ENCODE measurements at regions not wholly inside any gene's neighbourhood (a gene's known extent, or its start where the extent isn't known, plus 50 kb on each side); places are given as distances from the start of the nearest gene placed in this dataset.
A peak's percentile ranks its signal among the peaks of the same experiment; 100 is the strongest.

DNA sequence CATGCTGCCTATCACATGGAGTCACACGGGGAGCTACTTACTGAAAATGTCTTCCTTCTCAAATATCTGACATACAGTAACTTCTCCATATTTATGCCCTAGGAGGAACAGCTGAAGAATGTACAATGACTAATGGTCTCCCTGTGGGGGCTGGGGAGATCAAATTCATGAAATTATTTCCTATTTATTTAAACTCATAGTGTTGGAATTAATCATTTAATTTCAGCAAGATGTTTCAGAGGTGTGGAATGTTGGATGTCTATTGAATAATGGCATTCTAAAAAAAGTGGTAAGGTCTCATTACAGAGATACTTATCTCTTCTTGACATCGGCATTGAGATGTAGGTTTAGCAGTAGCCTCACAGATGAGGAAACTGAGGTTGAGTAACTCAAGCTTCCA is 214.3 kb upstream of the CDH11 start:
- DNase-seq (ENCODE audit: low read depth, low spot score), result peak; percentile 62
- in situ Hi-C loops (cut with HindIII; ENCODE audit: low sequenced_read_pairs), result no loop called here
- H3K4me3 ChIP-seq (ENCODE audit: low read depth, low read length), result no peak overlapping the region
- TF ChIP-seq, protein P1, sequence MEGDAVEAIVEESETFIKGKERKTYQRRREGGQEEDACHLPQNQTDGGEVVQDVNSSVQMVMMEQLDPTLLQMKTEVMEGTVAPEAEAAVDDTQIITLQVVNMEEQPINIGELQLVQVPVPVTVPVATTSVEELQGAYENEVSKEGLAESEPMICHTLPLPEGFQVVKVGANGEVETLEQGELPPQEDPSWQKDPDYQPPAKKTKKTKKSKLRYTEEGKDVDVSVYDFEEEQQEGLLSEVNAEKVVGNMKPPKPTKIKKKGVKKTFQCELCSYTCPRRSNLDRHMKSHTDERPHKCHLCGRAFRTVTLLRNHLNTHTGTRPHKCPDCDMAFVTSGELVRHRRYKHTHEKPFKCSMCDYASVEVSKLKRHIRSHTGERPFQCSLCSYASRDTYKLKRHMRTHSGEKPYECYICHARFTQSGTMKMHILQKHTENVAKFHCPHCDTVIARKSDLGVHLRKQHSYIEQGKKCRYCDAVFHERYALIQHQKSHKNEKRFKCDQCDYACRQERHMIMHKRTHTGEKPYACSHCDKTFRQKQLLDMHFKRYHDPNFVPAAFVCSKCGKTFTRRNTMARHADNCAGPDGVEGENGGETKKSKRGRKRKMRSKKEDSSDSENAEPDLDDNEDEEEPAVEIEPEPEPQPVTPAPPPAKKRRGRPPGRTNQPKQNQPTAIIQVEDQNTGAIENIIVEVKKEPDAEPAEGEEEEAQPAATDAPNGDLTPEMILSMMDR (IDR thresholded peaks at IDR 0.05; ENCODE audit: low read depth, low read length), result no peak

GRCh38 chr16:65334081-65334480 is 212.2 kb upstream of the CDH11 start:
- no peak for DNase-seq (ENCODE audit: low read depth, low spot score)
- in situ Hi-C loops (cut with HindIII; ENCODE audit: low sequenced_read_pairs), result no loop called here
- TF ChIP-seq, protein P1 (IDR thresholded peaks at IDR 0.05; ENCODE audit: low read depth, low read length), result no peak
- H3K4me3 ChIP-seq (ENCODE audit: low read depth, low read length), result no peak overlapping the region

GRCh38 chr16:65333283-65333682 is 211.4 kb upstream of the CDH11 start:
- no peak overlapping the region for H3K4me3 ChIP-seq (ENCODE audit: low read depth, low read length)
- in situ Hi-C loops (cut with HindIII; ENCODE audit: low sequenced_read_pairs), result no loop called here
- DNase-seq (ENCODE audit: low read depth, low spot score), result no peak
- TF ChIP-seq, protein P1 (IDR thresholded peaks at IDR 0.05; ENCODE audit: low read depth, low read length), result no peak

GRCh38 chr16:65327346-65327745 is 205.5 kb upstream of the CDH11 start:
- no peak overlapping the region for H3K4me3 ChIP-seq (ENCODE audit: low read depth, low read length)
- TF ChIP-seq, protein P1 (IDR thresholded peaks at IDR 0.05; ENCODE audit: low read depth, low read length), result no peak
- in situ Hi-C loops (cut with HindIII; ENCODE audit: low sequenced_read_pairs), result no loop called here
- DNase-seq (ENCODE audit: low read depth, low spot score), result no peak

GRCh38 chr16:65323655-65324237 is 201.9 kb upstream of the CDH11 start:
- TF ChIP-seq, protein P1 (IDR thresholded peaks at IDR 0.05; ENCODE audit: low read depth, low read length), result no peak
- no peak for DNase-seq (ENCODE audit: low read depth, low spot score)
- in situ Hi-C loops (cut with HindIII; ENCODE audit: low sequenced_read_pairs), result no loop called here
- no peak overlapping the region for H3K4me3 ChIP-seq (ENCODE audit: low read depth, low read length)

- TF ChIP-seq, protein P1 (IDR thresholded peaks at IDR 0.05; ENCODE audit: low read depth, low read length), result no peak
- DNase-seq (ENCODE audit: low read depth, low spot score), result no peak
- in situ Hi-C loops (cut with HindIII; ENCODE audit: low sequenced_read_pairs), result no loop called here
- no peak overlapping the region for H3K4me3 ChIP-seq (ENCODE audit: low read depth, low read length)
These were observed 197.9 kb upstream of the CDH11 start for GRCh38 chr16:65319621-65320231.
